ENCODE measurements at regions not wholly inside any gene's neighbourhood (a gene's known extent, or its start where the extent isn't known, plus 50 kb on each side); places are given as distances from the start of the nearest gene placed in this dataset.
"Not testable (repeated sequence)": the region's sequence is repeated elsewhere in the genome, so short reads cannot be mapped to it uniquely, and the experiment has no call there.

GRCh38 chr9:67397731-67398130 lies 405.4 kb upstream of the SPATA31A3 start:
- DNase-seq; H3K27ac Mint-ChIP-seq (ENCODE audit: unreplicated experiment); BruUV-seq (replicated peaks); H3K9me3 Mint-ChIP-seq (ENCODE audit: unreplicated experiment); H3K4me3 Mint-ChIP-seq (ENCODE audit: unreplicated experiment); H3K36me3 Mint-ChIP-seq (ENCODE audit: insufficient read depth, unreplicated experiment); POLR2A ChIA-PET; H3K4me1 Mint-ChIP-seq (ENCODE audit: low read depth, unreplicated experiment); H3K9me3 ChIP-seq; H3K4me3 ChIP-seq (ENCODE audit: low read depth, low read length); H3K4me1 ChIP-seq; H3K27me3 ChIP-seq (replicated peaks; ENCODE audit: control insufficient read depth, insufficient read depth, low read length); H3K27me3 Mint-ChIP-seq (ENCODE audit: insufficient read depth, unreplicated experiment); CTCF ChIA-PET; intact Hi-C loops (cut with micrococcal nuclease; ENCODE audit: unreplicated experiment); H3K36me3 ChIP-seq (ENCODE audit: control insufficient read depth, insufficient read depth, low read length): not testable (repeated sequence)

GRCh38 chr9:67394782-67395181 lies 402.4 kb upstream of the SPATA31A3 start:
- H3K4me1 ChIP-seq; H3K9me3 Mint-ChIP-seq (ENCODE audit: unreplicated experiment); H3K27ac Mint-ChIP-seq (ENCODE audit: unreplicated experiment); H3K9me3 ChIP-seq; H3K4me3 ChIP-seq (ENCODE audit: low read depth, low read length); POLR2A ChIA-PET; H3K27me3 ChIP-seq (replicated peaks; ENCODE audit: control insufficient read depth, insufficient read depth, low read length); H3K36me3 ChIP-seq (ENCODE audit: control insufficient read depth, insufficient read depth, low read length); intact Hi-C loops (cut with micrococcal nuclease; ENCODE audit: unreplicated experiment); H3K27me3 Mint-ChIP-seq (ENCODE audit: insufficient read depth, unreplicated experiment); H3K4me3 Mint-ChIP-seq (ENCODE audit: unreplicated experiment); H3K4me1 Mint-ChIP-seq (ENCODE audit: low read depth, unreplicated experiment); CTCF ChIA-PET; H3K36me3 Mint-ChIP-seq (ENCODE audit: insufficient read depth, unreplicated experiment); BruUV-seq (replicated peaks); DNase-seq: not testable (repeated sequence)

- intact Hi-C loops (cut with micrococcal nuclease; ENCODE audit: unreplicated experiment); H3K36me3 ChIP-seq (ENCODE audit: control insufficient read depth, insufficient read depth, low read length); H3K27me3 Mint-ChIP-seq (ENCODE audit: insufficient read depth, unreplicated experiment); H3K9me3 ChIP-seq; H3K27me3 ChIP-seq (replicated peaks; ENCODE audit: control insufficient read depth, insufficient read depth, low read length); H3K4me3 Mint-ChIP-seq (ENCODE audit: unreplicated experiment); H3K4me3 ChIP-seq (ENCODE audit: low read depth, low read length); H3K9me3 Mint-ChIP-seq (ENCODE audit: unreplicated experiment); H3K27ac Mint-ChIP-seq (ENCODE audit: unreplicated experiment); CTCF ChIA-PET; DNase-seq; POLR2A ChIA-PET; BruUV-seq (replicated peaks); H3K36me3 Mint-ChIP-seq (ENCODE audit: insufficient read depth, unreplicated experiment); H3K4me1 ChIP-seq; H3K4me1 Mint-ChIP-seq (ENCODE audit: low read depth, unreplicated experiment): not testable (repeated sequence)
These were observed 401.7 kb upstream of the SPATA31A3 start for GRCh38 chr9:67394038-67394437.

GRCh38 chr9:67369664-67370063 lies 377.3 kb upstream of the SPATA31A3 start:
- H3K4me1 ChIP-seq; H3K9me3 ChIP-seq; H3K27ac Mint-ChIP-seq (ENCODE audit: unreplicated experiment); intact Hi-C loops (cut with micrococcal nuclease; ENCODE audit: unreplicated experiment); H3K4me3 ChIP-seq (ENCODE audit: low read depth, low read length); H3K27me3 ChIP-seq (replicated peaks; ENCODE audit: control insufficient read depth, insufficient read depth, low read length); DNase-seq; CTCF ChIA-PET; POLR2A ChIA-PET; H3K27me3 Mint-ChIP-seq (ENCODE audit: insufficient read depth, unreplicated experiment); H3K4me3 Mint-ChIP-seq (ENCODE audit: unreplicated experiment); H3K9me3 Mint-ChIP-seq (ENCODE audit: unreplicated experiment); H3K36me3 Mint-ChIP-seq (ENCODE audit: insufficient read depth, unreplicated experiment); H3K36me3 ChIP-seq (ENCODE audit: control insufficient read depth, insufficient read depth, low read length); BruUV-seq (replicated peaks); H3K4me1 Mint-ChIP-seq (ENCODE audit: low read depth, unreplicated experiment): not testable (repeated sequence)

- H3K4me3 Mint-ChIP-seq (ENCODE audit: unreplicated experiment); CTCF ChIA-PET; H3K27ac Mint-ChIP-seq (ENCODE audit: unreplicated experiment); H3K4me1 ChIP-seq; H3K36me3 ChIP-seq (ENCODE audit: control insufficient read depth, insufficient read depth, low read length); H3K9me3 Mint-ChIP-seq (ENCODE audit: unreplicated experiment); intact Hi-C loops (cut with micrococcal nuclease; ENCODE audit: unreplicated experiment); POLR2A ChIA-PET; H3K27me3 ChIP-seq (replicated peaks; ENCODE audit: control insufficient read depth, insufficient read depth, low read length); BruUV-seq (replicated peaks); H3K4me3 ChIP-seq (ENCODE audit: low read depth, low read length); H3K4me1 Mint-ChIP-seq (ENCODE audit: low read depth, unreplicated experiment); H3K36me3 Mint-ChIP-seq (ENCODE audit: insufficient read depth, unreplicated experiment); H3K9me3 ChIP-seq; DNase-seq; H3K27me3 Mint-ChIP-seq (ENCODE audit: insufficient read depth, unreplicated experiment): not testable (repeated sequence)
These were observed 370.0 kb upstream of the SPATA31A3 start for GRCh38 chr9:67362325-67362724.

GRCh38 chr9:67353961-67354360 lies 361.6 kb upstream of the SPATA31A3 start:
- H3K4me3 ChIP-seq (ENCODE audit: low read depth, low read length); CTCF ChIA-PET; H3K27me3 Mint-ChIP-seq (ENCODE audit: insufficient read depth, unreplicated experiment); H3K4me1 Mint-ChIP-seq (ENCODE audit: low read depth, unreplicated experiment); POLR2A ChIA-PET; H3K4me1 ChIP-seq; H3K27ac Mint-ChIP-seq (ENCODE audit: unreplicated experiment); H3K9me3 Mint-ChIP-seq (ENCODE audit: unreplicated experiment); H3K27me3 ChIP-seq (replicated peaks; ENCODE audit: control insufficient read depth, insufficient read depth, low read length); H3K4me3 Mint-ChIP-seq (ENCODE audit: unreplicated experiment); H3K9me3 ChIP-seq; H3K36me3 ChIP-seq (ENCODE audit: control insufficient read depth, insufficient read depth, low read length); H3K36me3 Mint-ChIP-seq (ENCODE audit: insufficient read depth, unreplicated experiment); DNase-seq; intact Hi-C loops (cut with micrococcal nuclease; ENCODE audit: unreplicated experiment); BruUV-seq (replicated peaks): not testable (repeated sequence)

- intact Hi-C loops (cut with micrococcal nuclease; ENCODE audit: unreplicated experiment); H3K4me3 Mint-ChIP-seq (ENCODE audit: unreplicated experiment); H3K4me3 ChIP-seq (ENCODE audit: low read depth, low read length); BruUV-seq (replicated peaks); H3K9me3 ChIP-seq; H3K27ac Mint-ChIP-seq (ENCODE audit: unreplicated experiment); CTCF ChIA-PET; H3K27me3 Mint-ChIP-seq (ENCODE audit: insufficient read depth, unreplicated experiment); H3K36me3 ChIP-seq (ENCODE audit: control insufficient read depth, insufficient read depth, low read length); DNase-seq; H3K27me3 ChIP-seq (replicated peaks; ENCODE audit: control insufficient read depth, insufficient read depth, low read length); H3K36me3 Mint-ChIP-seq (ENCODE audit: insufficient read depth, unreplicated experiment); H3K4me1 Mint-ChIP-seq (ENCODE audit: low read depth, unreplicated experiment); H3K4me1 ChIP-seq; POLR2A ChIA-PET; H3K9me3 Mint-ChIP-seq (ENCODE audit: unreplicated experiment): not testable (repeated sequence)
These were observed 357.0 kb upstream of the SPATA31A3 start for GRCh38 chr9:67349424-67349759.

All from Caco-2 (cell line).